Panc1 (cell line): ENCODE measurements at regions not wholly inside any gene's neighbourhood (a gene's known extent, or its start where the extent isn't known, plus 50 kb on each side); places are given as distances from the start of the nearest gene placed in this dataset.

ENCODE experiments used
- ATAC-seq: fragments of 200-7000 bp; cut with Tn5 transposase; 2 replicates; pipeline ENCODE4 v1.9.1; 2020; ENCODE audit warnings: mild to moderate bottlenecking, moderate library complexity
- BruUV-seq: library from RNA; stranded (reverse); fragments of 400-500 nt; replicated peaks from 2 replicates; lab custom pipeline; 2021; lab: Mats Ljungman, UMichigan
- CTCF ChIA-PET: fragments of 300-600 bp; sonication (Branson Sonifier 250); formaldehyde crosslinking; loops from one replicate; lab custom pipeline; 2022; ENCODE audit warnings: antibody characterized with exemption; lab: Charles Lee
- POLR2A ChIA-PET: fragments of 300-600 bp; sonication (Branson Sonifier 250); formaldehyde crosslinking; loops from one replicate; lab custom pipeline; 2022; ENCODE audit warnings: antibody characterized with exemption; lab: Charles Lee
- DNase-seq: peaks from one replicate; pipeline ENCODE4 v3.0.0-alpha.2; 2010; ENCODE audit warnings: low read depth, low spot score
- H3K27ac ChIP-seq: 2 replicates; pipeline ENCODE4 v1.5.1; 2011; ENCODE audit warnings: mild to moderate bottlenecking, low read length, inconsistent platforms
- H3K27me3 ChIP-seq: fragments of 200-500 bp; sonication (Bioruptor generic); 2 replicates; pipeline ENCODE4 v1.6.0; 2014; ENCODE audit warnings: low read length, inconsistent platforms; ENCODE audit not compliant: control insufficient read depth, insufficient read depth
- H3K36me3 ChIP-seq: fragments of 200-500 bp; sonication (Bioruptor generic); 2 replicates; pipeline ENCODE4 v1.5.1; 2014; ENCODE audit warnings: inconsistent platforms, mild to moderate bottlenecking, low read length, moderate library complexity; ENCODE audit not compliant: control insufficient read depth, insufficient read depth
- H3K4me1 ChIP-seq: 2 replicates; pipeline ENCODE4 v1.5.1; 2011; ENCODE audit warnings: inconsistent platforms, mild to moderate bottlenecking, low read length, moderate library complexity; ENCODE audit not compliant: control insufficient read depth, insufficient read depth
- H3K4me3 ChIP-seq, 2 experiments: 2 replicates each; pipeline ENCODE4 v1.5.1; 2011 to 2012; ENCODE audit warnings: low read depth in 2 of 2, low read length in 2 of 2, mild to moderate bottlenecking in 2 of 2, inconsistent platforms in 1 of 2, moderate library complexity in 1 of 2
- H3K9me3 ChIP-seq: fragments of 200-500 bp; sonication (Bioruptor generic); 2 replicates; pipeline ENCODE4 v1.5.1; 2014; ENCODE audit warnings: low read depth, mild to moderate bottlenecking, inconsistent platforms, low read length, moderate library complexity; ENCODE audit not compliant: control insufficient read depth, insufficient read depth
- CTCF ChIP-seq: fragments of 450-650 bp; IDR thresholded peaks from 2 replicates; pipeline ENCODE4 v1.5.1; 2017; ENCODE audit warnings: mild to moderate bottlenecking
- POLR2AphosphoS5 ChIP-seq: IDR thresholded peaks from 2 replicates; pipeline ENCODE4 v1.6.1; 2012; ENCODE audit warnings: mild to moderate bottlenecking, low read depth, low read length, moderate library complexity
- REST ChIP-seq, 2 experiments: IDR thresholded peaks; 2 replicates each; pipeline ENCODE4 v1.6.1; 2011 to 2012; ENCODE audit warnings: low read depth in 2 of 2, control low read depth in 1 of 2, low read length in 1 of 2, mild to moderate bottlenecking in 1 of 2, moderate library complexity in 1 of 2; ENCODE audit not compliant: insufficient read depth in 1 of 2
- SIN3A ChIP-seq: IDR thresholded peaks from 2 replicates; pipeline ENCODE4 v1.6.1; 2012; ENCODE audit warnings: low read depth, mild to moderate bottlenecking, low read length, moderate library complexity, borderline replicate concordance; ENCODE audit not compliant: insufficient read depth
- TCF7L2 ChIP-seq: IDR thresholded peaks from 2 replicates; pipeline ENCODE4 v1.6.1; 2011; ENCODE audit warnings: mild to moderate bottlenecking, low read depth, low read length, inconsistent platforms
- in situ Hi-C: cut with HindIII; loops from 2 replicates; pipeline ENCODE4 v1.10.0; 2016; ENCODE audit warnings: low sequenced_read_pairs, low pct_unique_long_range_greater_than_20kb
- intact Hi-C: fragments of 100-400 bp; cut with micrococcal nuclease; formaldehyde crosslinking; loops from one replicate; pipeline ENCODE4 v1.10.0; 2022; ENCODE audit not compliant: unreplicated experiment

GRCh38 chrX:125198546-125198945 lies 121.1 kb upstream of the TEX13C start:
- Histone ChIP-seq H3K4me1 (no peaks in the 10 kb centered on the region), H3K27me3 (peaks cover 17% of the 10 kb centered on the region), H3K27ac (no peak overlapping the region), H3K36me3 (no peaks in the 10 kb centered on the region), H3K4me3 (no peak overlapping the region), H3K9me3 (no peaks in the 10 kb centered on the region)
- BruUV-seq = no TSS peak
- intact Hi-C loops = no loop called here
- ChIA-PET CTCF (interaction anchor here (0.6 kb wide), 1 partner anchor 726 kb away, joined by 14 read pairs; no protein-coding TSS in a partner anchor), POLR2A (no interaction called here)
- ATAC-seq = no peak
- no peak for DNase-seq
- TF ChIP-seq CTCF = no peak
- no peak for TF ChIP-seq TCF7L2
- TF ChIP-seq POLR2AphosphoS5 = no peak
- TF ChIP-seq REST (IDR thresholded peaks at IDR 0.05; ENCODE audit: insufficient read depth in 1 of 2, low read depth in 2 of 2, low read length in 1 of 2) = no peak
- TF ChIP-seq SIN3A = no peak
- in situ Hi-C loops = no loop called here

- Histone ChIP-seq H3K9me3 (no peaks in the 10 kb centered on the region), H3K36me3 (no peaks in the 10 kb centered on the region), H3K27me3 (peaks cover 22% of the 10 kb centered on the region), H3K4me1 (no peaks in the 10 kb centered on the region), H3K4me3 (peak overlapping the region in 1 of 2 experiments; percentile 23; a peak in 2 of 4 replicates), H3K27ac (no peak overlapping the region)
- intact Hi-C loops (no loop called here), in situ Hi-C loops (no loop called here)
- TF ChIP-seq CTCF = no peak
- POLR2A ChIA-PET = no interaction called here
- CTCF ChIA-PET = interaction anchor here (0.6 kb wide), 1 partner anchor 183 kb away, joined by 4 read pairs; no protein-coding TSS in a partner anchor
- ATAC-seq = peak; percentile 19; the same call in 1 of the 2 replicates
- BruUV-seq = no TSS peak
- no peak for DNase-seq
Observed at GRCh38 chrX:125202591-125203248, 117.0 kb upstream of the TEX13C start.
